GM18520 (cell line): ENCODE measurements at regions not wholly inside any gene's neighbourhood (a gene's known extent, or its start where the extent isn't known, plus 50 kb on each side); places are given as distances from the start of the nearest gene placed in this dataset.

Experiments
- ATAC-seq: cut with Tn5 transposase; IDR thresholded peaks from one replicate; pipeline ENCODE4 v1.9.1; 2021; ENCODE audit not compliant: unreplicated experiment

DNA sequence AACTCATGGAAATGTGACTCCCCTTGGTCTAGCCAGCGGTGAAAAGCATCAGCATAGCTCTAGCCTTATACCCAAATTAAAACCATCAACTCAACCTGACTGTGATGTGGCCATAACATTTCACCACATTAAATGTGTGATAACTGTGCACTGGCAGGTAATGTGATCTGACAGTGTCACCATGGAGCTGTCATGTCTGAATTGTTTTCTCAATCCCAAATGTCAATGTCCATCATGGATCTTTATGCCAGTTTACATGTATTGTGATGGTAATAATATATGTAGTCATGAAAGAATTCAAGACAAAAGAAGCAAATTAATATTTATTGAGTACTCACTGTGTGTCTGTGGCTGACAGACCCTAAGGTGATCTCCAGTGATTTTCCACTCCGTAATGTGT lies 213.4 kb upstream of the EOMES start:
- no peak for ATAC-seq

DNA sequence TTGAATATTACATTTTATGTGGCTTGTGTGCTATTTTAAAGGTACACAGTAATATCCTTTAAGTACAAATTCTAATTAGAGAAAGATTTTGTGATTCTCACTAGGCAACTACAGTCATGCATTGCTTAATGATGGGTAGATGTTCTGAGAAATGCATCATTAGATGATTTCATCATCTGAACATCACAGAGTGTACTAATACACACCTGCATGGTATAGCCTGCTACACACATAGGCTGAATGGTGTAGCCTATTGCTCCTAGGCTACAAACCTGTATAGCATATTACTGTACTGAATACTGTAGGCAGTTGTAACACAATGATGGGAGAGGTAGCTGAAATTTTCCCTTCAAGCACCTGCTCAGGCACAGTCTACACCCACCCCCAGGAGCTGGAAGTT lies 217.4 kb upstream of the EOMES start:
- no peak for ATAC-seq

- ATAC-seq = no peak
These were observed 217.8 kb upstream of the EOMES start for GRCh38 chr3:27939940-27940339.

- no peak for ATAC-seq
These were observed 221.0 kb upstream of the EOMES start for GRCh38 chr3:27943106-27943505.

DNA sequence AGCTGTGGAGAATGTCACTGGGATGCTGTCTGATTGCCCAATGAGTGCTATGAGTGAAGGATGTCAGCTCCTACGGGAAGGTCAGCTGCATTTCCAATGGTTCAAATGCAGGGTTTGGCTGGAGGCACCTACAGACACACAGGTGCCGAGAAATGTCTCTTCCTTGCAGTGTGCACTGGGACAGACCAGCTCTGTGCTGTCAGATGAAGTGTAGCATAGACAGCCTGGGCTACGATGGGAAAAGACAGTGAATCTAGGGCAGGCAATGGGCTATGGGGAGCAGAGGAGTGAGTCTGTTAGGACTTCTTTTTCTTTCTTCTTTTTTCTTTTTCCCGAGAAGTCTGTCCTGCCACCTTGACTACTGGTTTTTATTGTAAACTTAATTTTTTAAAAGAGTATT lies 223.1 kb upstream of the EOMES start:
- no peak for ATAC-seq

GRCh38 chr3:27960133-27960532 lies 238.0 kb upstream of the EOMES start:
- ATAC-seq = no peak

DNA sequence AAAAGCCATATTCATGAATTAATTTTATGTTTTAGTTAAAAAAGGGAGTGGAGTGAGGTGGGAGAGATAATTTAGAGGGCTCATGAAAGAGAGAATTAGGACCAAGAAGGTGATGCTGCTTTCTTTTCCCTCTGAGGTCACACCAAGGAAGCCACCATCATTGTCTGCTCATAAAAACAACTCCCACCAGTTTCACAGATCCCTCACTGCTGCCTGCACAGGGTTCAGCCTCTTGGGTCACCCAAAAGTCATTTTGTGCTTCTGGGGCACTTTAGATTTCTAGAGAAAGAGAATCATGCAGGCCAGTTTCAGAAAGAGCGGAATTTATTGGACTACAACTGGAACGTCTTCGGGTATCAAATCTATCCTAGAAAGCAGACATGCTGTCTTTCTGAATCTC lies 241.4 kb upstream of the EOMES start:
- no peak for ATAC-seq

GRCh38 chr3:27971600-27971999 lies 249.5 kb upstream of the EOMES start:
- ATAC-seq = no peak

DNA sequence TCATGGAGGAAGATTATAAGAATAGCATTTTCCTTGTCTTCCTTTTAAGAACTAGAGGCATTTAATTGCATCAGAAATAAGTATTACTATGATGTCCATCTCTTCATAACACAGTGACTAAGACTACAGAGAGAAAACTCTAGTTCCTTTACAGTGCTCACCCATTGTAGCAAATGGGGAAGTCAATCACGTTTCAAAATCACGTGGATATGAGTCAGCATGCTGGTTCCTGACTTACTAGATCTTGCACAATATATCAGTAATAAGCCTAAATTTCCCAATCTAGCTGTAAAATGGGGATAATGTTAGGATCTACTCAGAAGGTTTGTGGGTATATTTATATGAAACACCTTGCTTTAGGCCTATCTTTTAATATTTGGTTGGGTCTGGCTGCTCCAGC lies 254.8 kb upstream of the EOMES start:
- peak; percentile 62 for ATAC-seq

DNA sequence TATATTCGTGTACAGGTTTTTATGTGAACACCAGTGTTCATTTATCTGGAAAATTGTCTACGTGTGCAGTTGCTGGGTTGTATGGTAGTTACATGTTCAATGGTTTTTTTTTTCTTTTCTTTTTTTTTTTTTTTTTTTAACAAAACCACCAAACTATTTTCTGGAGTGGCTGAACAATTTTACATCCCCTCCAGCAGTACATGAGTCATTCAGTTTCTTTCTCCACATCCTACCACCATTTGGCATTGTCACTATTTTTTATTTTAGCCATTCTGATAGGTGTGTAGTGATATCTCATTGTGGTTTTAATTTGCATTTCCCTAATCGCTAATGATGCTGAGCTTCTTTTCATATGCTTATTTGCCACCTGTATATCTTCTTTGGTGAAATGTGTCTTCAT lies 256.3 kb upstream of the EOMES start:
- no peak for ATAC-seq

GRCh38 chr3:27985369-27986035 lies 255.9 kb upstream of the CMC1 start:
- ATAC-seq = no peak

DNA sequence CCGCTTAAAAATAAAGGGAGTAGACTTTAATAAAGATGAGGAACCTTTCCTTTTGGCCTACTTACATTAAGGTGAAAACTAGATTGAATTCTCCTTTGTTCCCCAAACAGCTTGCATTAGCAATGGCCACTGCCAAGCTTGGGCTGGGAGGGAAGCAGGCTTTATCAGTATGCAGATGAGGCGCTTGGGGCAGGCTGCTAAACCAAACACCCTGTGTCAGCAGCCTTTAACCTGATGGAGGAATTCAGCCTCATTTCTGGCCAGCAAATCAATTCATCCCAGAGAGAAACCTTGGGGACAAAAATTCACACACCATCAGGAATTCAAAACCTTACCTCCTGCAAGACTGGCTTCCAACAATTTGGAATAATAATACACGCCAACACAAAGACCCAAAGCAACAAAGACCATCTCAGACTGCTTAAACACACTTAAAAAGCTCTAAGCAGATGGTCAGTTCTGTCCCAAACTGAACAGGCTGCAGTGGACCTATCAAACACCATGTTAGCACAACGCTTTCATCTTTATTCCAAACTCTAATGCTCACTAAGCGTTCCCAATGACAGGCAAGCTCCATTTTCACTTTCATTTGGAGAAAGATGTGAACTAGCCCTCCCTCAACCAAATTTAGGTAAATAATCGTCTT lies 255.1 kb upstream of the CMC1 start:
- ATAC-seq = no peak

DNA sequence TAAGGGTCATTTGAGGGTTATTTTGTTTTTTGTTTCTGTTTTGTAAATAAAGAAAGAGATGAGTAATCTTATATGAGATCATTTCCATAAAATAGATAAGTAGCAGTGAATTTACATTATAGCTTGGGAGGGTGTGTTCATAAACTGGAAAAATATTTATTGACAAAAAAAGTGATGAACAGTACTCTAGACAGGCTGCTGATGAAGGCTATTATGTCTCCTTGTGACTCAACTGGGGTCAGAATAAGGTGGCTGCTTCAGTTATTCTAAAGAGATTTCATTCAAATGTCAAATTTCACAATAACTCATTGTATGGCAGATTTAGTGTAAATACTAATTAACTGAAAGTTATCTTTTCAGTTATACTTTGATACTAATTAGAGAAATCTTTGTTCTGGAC lies 251.1 kb upstream of the CMC1 start:
- ATAC-seq = no peak

DNA sequence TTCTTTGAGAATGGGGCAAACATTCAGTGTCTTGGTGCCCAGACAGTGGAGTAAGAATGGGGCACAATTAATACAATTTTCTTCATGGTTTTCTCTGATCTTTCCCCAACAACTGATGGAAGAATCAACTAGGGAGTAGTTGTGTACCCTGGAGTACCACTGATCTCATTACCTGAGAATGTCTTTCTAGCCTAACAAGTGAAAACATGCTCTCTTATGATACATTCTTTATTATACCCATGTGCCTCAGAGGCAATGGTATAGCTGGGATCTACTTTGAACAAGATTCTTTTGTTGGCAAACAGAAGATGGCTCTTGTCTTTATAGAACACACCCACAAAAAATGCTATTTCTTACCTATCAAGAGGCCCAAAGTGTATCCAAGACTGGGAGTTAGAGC lies 250.6 kb upstream of the CMC1 start:
- no peak for ATAC-seq

GRCh38 chr3:27993051-27993450 lies 248.4 kb upstream of the CMC1 start:
- ATAC-seq = no peak

- no peak for ATAC-seq
These were observed 240.8 kb upstream of the CMC1 start for GRCh38 chr3:28000608-28001007.

- ATAC-seq = no peak
These were observed 233.2 kb upstream of the CMC1 start for GRCh38 chr3:28008235-28008634.

DNA sequence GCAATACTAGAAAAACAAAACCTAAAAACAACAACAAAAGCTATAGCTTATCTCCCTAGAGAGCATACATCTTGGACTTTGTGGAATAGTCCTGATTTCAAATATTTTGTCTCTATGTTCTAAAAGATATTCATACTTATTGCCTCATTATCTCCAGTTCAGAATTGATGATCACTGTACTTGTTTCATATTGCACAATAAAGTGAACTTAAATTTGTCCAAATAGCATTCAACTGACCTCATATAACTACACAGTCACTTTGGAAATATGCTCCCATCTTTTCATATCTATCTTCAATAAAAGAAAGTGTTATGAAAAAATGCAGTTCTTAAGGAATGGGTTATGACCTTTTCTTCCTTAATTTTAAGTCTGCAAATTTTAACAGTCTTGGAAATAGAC lies 228.6 kb upstream of the CMC1 start:
- ATAC-seq = no peak

- no peak for ATAC-seq
These were observed 227.4 kb upstream of the CMC1 start for GRCh38 chr3:28013864-28014473.

GRCh38 chr3:28018925-28019718 lies 222.3 kb upstream of the CMC1 start:
- ATAC-seq = no peak

DNA sequence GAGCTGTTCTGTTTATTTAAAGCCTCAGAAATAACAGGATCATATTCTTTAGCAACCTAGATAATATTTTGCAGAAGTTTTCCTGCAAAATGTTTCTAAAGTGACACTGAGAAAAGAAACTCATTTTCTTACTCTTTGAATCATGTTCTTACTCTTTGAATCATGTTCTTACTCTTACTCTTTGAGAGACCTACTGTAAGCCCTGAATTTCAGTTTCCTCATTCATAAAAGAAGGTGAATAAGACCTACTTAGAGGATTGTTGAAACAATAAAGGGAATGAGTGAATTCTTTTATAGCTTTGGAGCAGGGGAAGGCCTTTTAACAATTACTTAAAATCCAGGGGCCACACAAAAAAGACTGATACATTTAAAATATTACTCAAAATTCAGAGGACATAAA lies 221.7 kb upstream of the CMC1 start:
- ATAC-seq = no peak

- no peak for ATAC-seq
These were observed 218.5 kb upstream of the CMC1 start for GRCh38 chr3:28022916-28023315.
